ENCODE measurements at regions not wholly inside any gene's neighbourhood (a gene's known extent, or its start where the extent isn't known, plus 50 kb on each side); places are given as distances from the start of the nearest gene placed in this dataset.

DNA sequence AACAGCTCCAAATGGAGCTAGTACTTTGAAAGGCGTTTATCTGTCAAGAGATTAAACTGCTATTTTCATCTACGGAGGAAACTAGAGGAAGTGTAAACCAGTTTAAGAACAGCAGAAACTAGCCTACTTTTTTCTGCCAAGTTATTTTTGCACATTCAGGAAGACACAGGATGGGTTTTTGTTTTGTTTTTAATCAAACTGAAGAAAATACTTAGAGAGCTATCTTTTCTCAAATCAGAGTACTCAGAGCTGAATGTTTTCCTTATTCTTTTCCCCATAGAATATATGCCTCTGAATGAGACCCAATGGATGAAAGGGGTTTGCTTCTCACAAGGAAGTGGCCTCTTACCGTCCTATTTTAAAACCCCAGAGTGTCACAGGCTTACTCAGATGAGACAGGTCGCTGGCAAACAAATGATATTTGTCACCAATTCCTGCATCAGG lies 538.5 kb downstream of the CD83 start:
- no peak for ATAC-seq
- H3K9ac ChIP-seq (ENCODE audit: insufficient read depth, low read depth, low read length): no peak overlapping the region
- intact Hi-C loops (cut with micrococcal nuclease; ENCODE audit: unreplicated experiment): no loop called here
- TF ChIP-seq ARNT (IDR thresholded peaks at IDR 0.05) (no peak), KLF15 (CRISPR knock-in tag; IDR thresholded peaks at IDR 0.05; ENCODE audit: borderline replicate concordance) (no peak), MBD4 (IDR thresholded peaks at IDR 0.05; ENCODE audit: borderline replicate concordance, low read length) (no peak), FLYWCH1 (CRISPR knock-in tag; IDR thresholded peaks at IDR 0.05) (no peak), ZNF772 (CRISPR knock-in tag; IDR thresholded peaks at IDR 0.05) (no peak), POLR2A (IDR thresholded peaks at IDR 0.05; ENCODE audit: insufficient read depth in 1 of 2, low read depth in 2 of 2, low read length in 2 of 2) (no peak), ZBTB21 (CRISPR knock-in tag; IDR thresholded peaks at IDR 0.05) (no peak), KDM4B (CRISPR knock-in tag; IDR thresholded peaks at IDR 0.05) (no peak), JUNB (CRISPR knock-in tag; IDR thresholded peaks at IDR 0.05; ENCODE audit: borderline replicate concordance) (no peak), TMF1 (CRISPR knock-in tag; IDR thresholded peaks at IDR 0.05; ENCODE audit: low read depth) (no peak), RFX1 (IDR thresholded peaks at IDR 0.05) (no peak)
- TF ChIP-seq, protein P1, sequence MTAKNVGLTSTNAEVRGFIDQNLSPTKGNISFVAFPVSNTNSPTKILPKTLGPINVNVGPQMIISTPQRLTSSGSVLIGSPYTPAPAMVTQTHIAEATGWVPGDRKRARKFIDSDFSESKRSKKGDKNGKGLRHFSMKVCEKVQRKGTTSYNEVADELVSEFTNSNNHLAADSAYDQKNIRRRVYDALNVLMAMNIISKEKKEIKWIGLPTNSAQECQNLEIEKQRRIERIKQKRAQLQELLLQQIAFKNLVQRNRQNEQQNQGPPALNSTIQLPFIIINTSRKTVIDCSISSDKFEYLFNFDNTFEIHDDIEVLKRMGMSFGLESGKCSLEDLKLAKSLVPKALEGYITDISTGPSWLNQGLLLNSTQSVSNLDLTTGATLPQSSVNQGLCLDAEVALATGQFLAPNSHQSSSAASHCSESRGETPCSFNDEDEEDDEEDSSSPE (CRISPR knock-in tag; IDR thresholded peaks at IDR 0.05): no peak
- TF ChIP-seq, protein P2, sequence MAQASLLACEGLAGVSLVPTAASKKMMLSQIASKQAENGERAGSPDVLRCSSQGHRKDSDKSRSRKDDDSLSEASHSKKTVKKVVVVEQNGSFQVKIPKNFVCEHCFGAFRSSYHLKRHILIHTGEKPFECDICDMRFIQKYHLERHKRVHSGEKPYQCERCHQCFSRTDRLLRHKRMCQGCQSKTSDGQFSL (CRISPR knock-in tag; IDR thresholded peaks at IDR 0.05): no peak
- TF ChIP-seq, protein P3, sequence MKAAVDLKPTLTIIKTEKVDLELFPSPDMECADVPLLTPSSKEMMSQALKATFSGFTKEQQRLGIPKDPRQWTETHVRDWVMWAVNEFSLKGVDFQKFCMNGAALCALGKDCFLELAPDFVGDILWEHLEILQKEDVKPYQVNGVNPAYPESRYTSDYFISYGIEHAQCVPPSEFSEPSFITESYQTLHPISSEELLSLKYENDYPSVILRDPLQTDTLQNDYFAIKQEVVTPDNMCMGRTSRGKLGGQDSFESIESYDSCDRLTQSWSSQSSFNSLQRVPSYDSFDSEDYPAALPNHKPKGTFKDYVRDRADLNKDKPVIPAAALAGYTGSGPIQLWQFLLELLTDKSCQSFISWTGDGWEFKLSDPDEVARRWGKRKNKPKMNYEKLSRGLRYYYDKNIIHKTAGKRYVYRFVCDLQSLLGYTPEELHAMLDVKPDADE (CRISPR knock-in tag; IDR thresholded peaks at IDR 0.05): no peak
- TF ChIP-seq, protein P4, sequence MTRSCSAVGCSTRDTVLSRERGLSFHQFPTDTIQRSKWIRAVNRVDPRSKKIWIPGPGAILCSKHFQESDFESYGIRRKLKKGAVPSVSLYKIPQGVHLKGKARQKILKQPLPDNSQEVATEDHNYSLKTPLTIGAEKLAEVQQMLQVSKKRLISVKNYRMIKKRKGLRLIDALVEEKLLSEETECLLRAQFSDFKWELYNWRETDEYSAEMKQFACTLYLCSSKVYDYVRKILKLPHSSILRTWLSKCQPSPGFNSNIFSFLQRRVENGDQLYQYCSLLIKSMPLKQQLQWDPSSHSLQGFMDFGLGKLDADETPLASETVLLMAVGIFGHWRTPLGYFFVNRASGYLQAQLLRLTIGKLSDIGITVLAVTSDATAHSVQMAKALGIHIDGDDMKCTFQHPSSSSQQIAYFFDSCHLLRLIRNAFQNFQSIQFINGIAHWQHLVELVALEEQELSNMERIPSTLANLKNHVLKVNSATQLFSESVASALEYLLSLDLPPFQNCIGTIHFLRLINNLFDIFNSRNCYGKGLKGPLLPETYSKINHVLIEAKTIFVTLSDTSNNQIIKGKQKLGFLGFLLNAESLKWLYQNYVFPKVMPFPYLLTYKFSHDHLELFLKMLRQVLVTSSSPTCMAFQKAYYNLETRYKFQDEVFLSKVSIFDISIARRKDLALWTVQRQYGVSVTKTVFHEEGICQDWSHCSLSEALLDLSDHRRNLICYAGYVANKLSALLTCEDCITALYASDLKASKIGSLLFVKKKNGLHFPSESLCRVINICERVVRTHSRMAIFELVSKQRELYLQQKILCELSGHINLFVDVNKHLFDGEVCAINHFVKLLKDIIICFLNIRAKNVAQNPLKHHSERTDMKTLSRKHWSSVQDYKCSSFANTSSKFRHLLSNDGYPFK (CRISPR knock-in tag; IDR thresholded peaks at IDR 0.05; ENCODE audit: borderline replicate concordance): no peak
- no peak for DNase-seq (ENCODE audit: low spot score)
- no peak overlapping the region for H2AFZ ChIP-seq (ENCODE audit: low read length)
- no TSS peak for BruUV-seq (replicated peaks)
- no peak overlapping the region for H3K4me2 ChIP-seq (ENCODE audit: low read depth, low read length)
- H3K4me3 ChIP-seq (replicated peaks in 1 of 3; ENCODE audit: insufficient read depth in 1 of 3, low read depth in 2 of 3, low read length in 3 of 3): no peak overlapping the region
- WGBS (ENCODE audit: low lambda C conversion rate): 26% methylated on average over 4 of the region's 4 CpGs
- H4K20me1 ChIP-seq (ENCODE audit: insufficient read depth, low read length): no peaks in the 10 kb centered on the region
- H3K36me3 ChIP-seq (replicated peaks in 1 of 2; ENCODE audit: control insufficient read depth in 1 of 2, insufficient read depth in 2 of 2, low read length in 2 of 2): no peaks in the 10 kb centered on the region
- FAIRE-seq: no peak
- CTCF ChIA-PET (ENCODE audit: low intra/inter-chr PET ratio, low total read pairs): no interaction called here
- no peaks in the 10 kb centered on the region for H3K4me1 ChIP-seq (ENCODE audit: insufficient read depth, low read length)
- H3K79me2 ChIP-seq (ENCODE audit: insufficient read depth, low read length): no peaks in the 10 kb centered on the region
- POLR2A ChIA-PET: no interaction called here
- in situ Hi-C loops (cut with HindIII; ENCODE audit: extremely low pct_ligation_motif_present, low pct_unique_long_range_greater_than_20kb): no loop called here
- no peaks in the 10 kb centered on the region for H3K9me3 ChIP-seq (ENCODE audit: low read length)
- peaks cover 2 to 3% of the 10 kb centered on the region in 2 experiments; a peak in 1 of 5 replicates for H3K27me3 ChIP-seq (ENCODE audit: control insufficient read depth in 1 of 2, insufficient read depth in 2 of 2, low read length in 2 of 2)
- H3K27ac ChIP-seq (ENCODE audit: extremely low read length, insufficient read depth, low read length): no peak overlapping the region

All from HepG2 (cell line).